PFSK-1 (cell line): ENCODE measurements at regions not wholly inside any gene's neighbourhood (a gene's known extent, or its start where the extent isn't known, plus 50 kb on each side); places are given as distances from the start of the nearest gene placed in this dataset.

Experiments
- SIN3A ChIP-seq: IDR thresholded peaks from 2 replicates; pipeline ENCODE4 v1.6.1; 2012; ENCODE audit warnings: mild to moderate bottlenecking, low read length, moderate library complexity, borderline replicate concordance; ENCODE audit not compliant: insufficient read depth
- TF ChIP-seq, protein P1 (sequence below), 2 experiments: IDR thresholded peaks; 2 replicates each; pipeline versions ENCODE4 v1.6.1 to v1.8.0; 2011 to 2012; ENCODE audit warnings: low read depth in 2 of 2, low read length in 2 of 2, control low read depth in 1 of 2, inconsistent platforms in 1 of 2, mild to moderate bottlenecking in 1 of 2, moderate library complexity in 1 of 2; ENCODE audit not compliant: insufficient read depth in 1 of 2

- TF ChIP-seq SIN3A, result no peak
- TF ChIP-seq, protein P1, sequence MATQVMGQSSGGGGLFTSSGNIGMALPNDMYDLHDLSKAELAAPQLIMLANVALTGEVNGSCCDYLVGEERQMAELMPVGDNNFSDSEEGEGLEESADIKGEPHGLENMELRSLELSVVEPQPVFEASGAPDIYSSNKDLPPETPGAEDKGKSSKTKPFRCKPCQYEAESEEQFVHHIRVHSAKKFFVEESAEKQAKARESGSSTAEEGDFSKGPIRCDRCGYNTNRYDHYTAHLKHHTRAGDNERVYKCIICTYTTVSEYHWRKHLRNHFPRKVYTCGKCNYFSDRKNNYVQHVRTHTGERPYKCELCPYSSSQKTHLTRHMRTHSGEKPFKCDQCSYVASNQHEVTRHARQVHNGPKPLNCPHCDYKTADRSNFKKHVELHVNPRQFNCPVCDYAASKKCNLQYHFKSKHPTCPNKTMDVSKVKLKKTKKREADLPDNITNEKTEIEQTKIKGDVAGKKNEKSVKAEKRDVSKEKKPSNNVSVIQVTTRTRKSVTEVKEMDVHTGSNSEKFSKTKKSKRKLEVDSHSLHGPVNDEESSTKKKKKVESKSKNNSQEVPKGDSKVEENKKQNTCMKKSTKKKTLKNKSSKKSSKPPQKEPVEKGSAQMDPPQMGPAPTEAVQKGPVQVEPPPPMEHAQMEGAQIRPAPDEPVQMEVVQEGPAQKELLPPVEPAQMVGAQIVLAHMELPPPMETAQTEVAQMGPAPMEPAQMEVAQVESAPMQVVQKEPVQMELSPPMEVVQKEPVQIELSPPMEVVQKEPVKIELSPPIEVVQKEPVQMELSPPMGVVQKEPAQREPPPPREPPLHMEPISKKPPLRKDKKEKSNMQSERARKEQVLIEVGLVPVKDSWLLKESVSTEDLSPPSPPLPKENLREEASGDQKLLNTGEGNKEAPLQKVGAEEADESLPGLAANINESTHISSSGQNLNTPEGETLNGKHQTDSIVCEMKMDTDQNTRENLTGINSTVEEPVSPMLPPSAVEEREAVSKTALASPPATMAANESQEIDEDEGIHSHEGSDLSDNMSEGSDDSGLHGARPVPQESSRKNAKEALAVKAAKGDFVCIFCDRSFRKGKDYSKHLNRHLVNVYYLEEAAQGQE (IDR thresholded peaks at IDR 0.05; ENCODE audit: insufficient read depth in 1 of 2, low read depth in 2 of 2, low read length in 2 of 2), result no peak
Observed at GRCh38 chr13:81591528-81592220, 1250.7 kb upstream of the SPRY2 start.
